ENCODE measurements at regions not wholly inside any gene's neighbourhood (a gene's known extent, or its start where the extent isn't known, plus 50 kb on each side); places are given as distances from the start of the nearest gene placed in this dataset.

DNA sequence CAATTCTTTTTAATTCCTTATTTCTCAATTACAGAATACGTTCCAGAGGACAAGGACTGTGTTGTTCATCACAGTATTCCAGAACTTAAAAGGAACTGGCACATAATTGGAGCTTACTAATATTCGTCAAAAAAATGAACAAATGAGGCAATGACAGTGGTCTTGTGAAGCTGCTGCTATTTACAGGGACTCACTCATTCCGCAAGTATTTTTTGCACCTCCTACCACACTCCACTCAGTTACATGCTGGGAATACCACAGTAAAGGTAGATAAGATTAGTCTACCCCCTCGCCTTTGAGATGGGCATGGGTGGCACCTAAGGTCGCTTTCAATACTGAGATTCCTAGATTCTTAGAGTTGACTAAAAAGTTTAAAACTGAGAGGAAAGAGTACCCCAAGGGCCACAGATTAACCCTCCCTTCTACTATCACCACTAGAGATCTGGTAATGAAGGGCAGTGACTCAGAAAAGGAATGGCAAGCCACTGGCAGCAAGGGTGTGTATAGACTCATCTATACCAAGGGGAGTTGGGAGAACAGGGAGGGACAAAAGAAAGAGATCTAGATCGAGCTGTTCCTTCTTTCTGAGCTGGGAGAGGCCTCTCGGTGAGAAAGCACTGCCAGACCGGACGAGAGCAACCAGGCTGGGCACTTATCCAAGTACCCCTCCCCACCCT, 85.0 kb downstream of the RPL27A start:
- Mint-ChIP-seq H3K27me3 (ENCODE audit: insufficient read depth, unreplicated experiment) (no peaks in the 10 kb centered on the region), H3K4me1 (ENCODE audit: low read depth, unreplicated experiment) (peaks cover 12% of the 10 kb centered on the region), H3K4me3 (ENCODE audit: unreplicated experiment) (no peak overlapping the region), H3K27ac (ENCODE audit: unreplicated experiment) (no peak overlapping the region), H3K9me3 (ENCODE audit: unreplicated experiment) (no peaks in the 10 kb centered on the region), H3K36me3 (ENCODE audit: insufficient read depth, unreplicated experiment) (peaks cover 5% of the 10 kb centered on the region)
- DNase-seq = no peak
- intact Hi-C loops (cut with micrococcal nuclease; ENCODE audit: unreplicated experiment) = loop anchor here (1.0 to 2.0 kb wide), 3 partner anchors 46 to 79 kb away; no protein-coding TSS in a partner anchor
- Histone ChIP-seq H3K36me3 (ENCODE audit: control insufficient read depth, insufficient read depth, low read length) (peaks cover 1% of the 10 kb centered on the region; the same call in 1 of the 2 replicates), H3K4me3 (ENCODE audit: low read depth, low read length) (no peak overlapping the region), H3K9me3 (no peaks in the 10 kb centered on the region), H3K4me1 (peaks cover 14% of the 10 kb centered on the region; the same call in 1 of the 2 replicates), H3K27me3 (replicated peaks; ENCODE audit: control insufficient read depth, insufficient read depth, low read length) (no peaks in the 10 kb centered on the region)
- CTCF ChIA-PET = interaction anchor here (2.4 kb wide), 1 partner anchor 79 kb away, joined by 17 read pairs; no protein-coding TSS in a partner anchor
- POLR2A ChIA-PET = interaction anchor here (1.0 kb wide), 1 partner anchor 77 kb away, joined by 3 read pairs; no protein-coding TSS in a partner anchor
- TF ChIP-seq, protein P1, sequence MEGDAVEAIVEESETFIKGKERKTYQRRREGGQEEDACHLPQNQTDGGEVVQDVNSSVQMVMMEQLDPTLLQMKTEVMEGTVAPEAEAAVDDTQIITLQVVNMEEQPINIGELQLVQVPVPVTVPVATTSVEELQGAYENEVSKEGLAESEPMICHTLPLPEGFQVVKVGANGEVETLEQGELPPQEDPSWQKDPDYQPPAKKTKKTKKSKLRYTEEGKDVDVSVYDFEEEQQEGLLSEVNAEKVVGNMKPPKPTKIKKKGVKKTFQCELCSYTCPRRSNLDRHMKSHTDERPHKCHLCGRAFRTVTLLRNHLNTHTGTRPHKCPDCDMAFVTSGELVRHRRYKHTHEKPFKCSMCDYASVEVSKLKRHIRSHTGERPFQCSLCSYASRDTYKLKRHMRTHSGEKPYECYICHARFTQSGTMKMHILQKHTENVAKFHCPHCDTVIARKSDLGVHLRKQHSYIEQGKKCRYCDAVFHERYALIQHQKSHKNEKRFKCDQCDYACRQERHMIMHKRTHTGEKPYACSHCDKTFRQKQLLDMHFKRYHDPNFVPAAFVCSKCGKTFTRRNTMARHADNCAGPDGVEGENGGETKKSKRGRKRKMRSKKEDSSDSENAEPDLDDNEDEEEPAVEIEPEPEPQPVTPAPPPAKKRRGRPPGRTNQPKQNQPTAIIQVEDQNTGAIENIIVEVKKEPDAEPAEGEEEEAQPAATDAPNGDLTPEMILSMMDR (IDR thresholded peaks at IDR 0.05; ENCODE audit: insufficient read depth in 1 of 2, low read depth in 1 of 2, low read length in 1 of 2, severe bottlenecking in 1 of 2, unreplicated experiment in 1 of 2) = no peak
- BruUV-seq (replicated peaks) = no TSS peak

DNA sequence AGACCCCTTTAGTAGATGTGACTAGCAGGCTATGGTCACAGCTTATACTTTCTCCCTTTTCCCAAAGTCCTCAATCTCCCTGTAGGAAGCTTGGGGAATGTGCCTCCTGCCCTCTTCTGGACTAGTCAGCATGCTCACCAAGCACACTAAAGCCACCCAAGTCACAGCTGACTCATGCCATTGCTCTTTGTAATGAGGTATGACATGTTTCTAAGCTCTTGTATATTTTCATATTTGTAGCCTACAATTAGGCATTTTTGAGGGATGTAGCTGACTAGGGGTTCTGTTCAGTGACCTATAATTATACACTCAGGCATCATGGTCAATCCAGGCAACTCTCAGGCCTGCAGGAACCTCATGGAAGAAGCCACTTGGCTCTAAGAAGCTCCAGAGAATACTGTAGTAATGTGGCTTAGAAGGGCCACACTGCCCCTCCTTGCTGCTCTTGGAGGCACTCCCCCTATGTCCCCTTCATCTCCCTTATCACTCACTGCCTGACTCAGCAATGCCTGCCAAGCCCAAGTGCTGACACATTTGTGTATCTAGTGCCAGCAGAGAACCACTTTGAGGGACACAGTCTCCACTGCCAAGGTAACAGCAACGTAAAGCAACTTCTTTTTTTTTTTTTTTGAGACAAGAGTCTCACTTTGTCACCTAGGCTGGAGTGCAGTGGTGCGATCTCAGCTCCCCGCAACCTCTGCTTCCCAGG, 86.2 kb downstream of the RPL27A start:
- Histone ChIP-seq H3K4me1 (peaks cover 14% of the 10 kb centered on the region; the same call in 1 of the 2 replicates), H3K36me3 (ENCODE audit: control insufficient read depth, insufficient read depth, low read length) (peaks cover 1% of the 10 kb centered on the region; the same call in 1 of the 2 replicates), H3K4me3 (ENCODE audit: low read depth, low read length) (no peak overlapping the region), H3K9me3 (no peaks in the 10 kb centered on the region), H3K27me3 (replicated peaks; ENCODE audit: control insufficient read depth, insufficient read depth, low read length) (no peaks in the 10 kb centered on the region)
- DNase-seq = peak; percentile 43 to 55
- ChIA-PET CTCF (interaction anchor here (0.7 to 2.4 kb wide), 4 partner anchors 32 to 191 kb away, joined by 3 to 17 read pairs (median 8); no protein-coding TSS in a partner anchor), POLR2A (interaction anchor here (1.0 to 1.1 kb wide), 2 partner anchors 78 to 80 kb away, joined by 3 to 5 read pairs; no protein-coding TSS in a partner anchor)
- no TSS peak for BruUV-seq (replicated peaks)
- Mint-ChIP-seq H3K36me3 (ENCODE audit: insufficient read depth, unreplicated experiment) (peaks cover 5% of the 10 kb centered on the region), H3K27me3 (ENCODE audit: insufficient read depth, unreplicated experiment) (no peaks in the 10 kb centered on the region), H3K27ac (ENCODE audit: unreplicated experiment) (no peak overlapping the region), H3K9me3 (ENCODE audit: unreplicated experiment) (no peaks in the 10 kb centered on the region), H3K4me3 (ENCODE audit: unreplicated experiment) (no peak overlapping the region), H3K4me1 (ENCODE audit: low read depth, unreplicated experiment) (peaks cover 12% of the 10 kb centered on the region)
- TF ChIP-seq, protein P1 (IDR thresholded peaks at IDR 0.05; ENCODE audit: insufficient read depth in 1 of 2, low read depth in 1 of 2, low read length in 1 of 2, severe bottlenecking in 1 of 2, unreplicated experiment in 1 of 2) = peak in 1 of 2 experiments; percentile 60
- intact Hi-C loops (cut with micrococcal nuclease; ENCODE audit: unreplicated experiment) = loop anchor here (1.0 to 2.0 kb wide), 3 partner anchors 47 to 80 kb away; no protein-coding TSS in a partner anchor

All from Caco-2 (cell line).